ENCODE measurements at regions not wholly inside any gene's neighbourhood (a gene's known extent, or its start where the extent isn't known, plus 50 kb on each side); places are given as distances from the start of the nearest gene placed in this dataset.

DNA sequence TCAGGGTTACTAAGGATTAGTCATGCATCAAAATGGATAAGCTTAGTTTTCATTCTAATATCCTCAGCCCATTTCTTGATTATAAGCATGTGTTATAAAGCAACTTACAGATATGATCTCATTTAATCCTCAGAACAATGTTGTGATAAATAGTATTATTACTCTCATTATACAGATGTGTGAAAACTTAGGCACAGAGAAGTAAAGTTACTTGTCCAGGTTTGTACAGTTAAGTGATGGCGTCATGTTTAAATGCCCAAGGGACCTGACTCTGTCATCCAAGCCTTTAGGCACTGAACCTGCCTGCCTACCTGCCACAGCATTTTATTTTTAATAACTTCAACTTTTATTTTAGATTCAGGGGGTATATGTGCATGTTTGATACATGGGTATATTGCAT lies 472.9 kb upstream of the SEMA6D start:
- TF ChIP-seq GATA2 (IDR thresholded peaks at IDR 0.05; ENCODE audit: low read depth, low read length) (no peak), GATA3 (IDR thresholded peaks at IDR 0.05; ENCODE audit: low read depth, low read length) (no peak)
